AG04450 (cell line): ENCODE measurements at regions not wholly inside any gene's neighbourhood (a gene's known extent, or its start where the extent isn't known, plus 50 kb on each side); places are given as distances from the start of the nearest gene placed in this dataset.

Source experiments
- CTCF ChIA-PET: fragments of 300-600, 350-600 bp; formaldehyde crosslinking; extraction: SDS; loops from one replicate; lab custom pipeline; 2022; ENCODE audit warnings: antibody characterized with exemption, inconsistent platforms; lab: Charles Lee
- POLR2A ChIA-PET: fragments of 350-600 bp; formaldehyde crosslinking; extraction: SDS; loops from one replicate; lab custom pipeline; 2021; ENCODE audit warnings: antibody characterized with exemption, inconsistent platforms; lab: Yijun Ruan, JAX
- DNase-seq: peaks from one replicate; pipeline ENCODE4 v3.0.0-alpha.2; 2011; ENCODE audit warnings: low read depth, low spot score
- H3K27ac ChIP-seq: one replicate; pipeline ENCODE4 v1.5.1; 2012; ENCODE audit warnings: low read depth, low read length, control low read depth
- H3K27me3 ChIP-seq: one replicate; pipeline ENCODE4 v1.6.0; 2012; ENCODE audit warnings: low read length; ENCODE audit not compliant: control insufficient read depth, insufficient read depth
- H3K4me3 ChIP-seq: 2 replicates; pipeline ENCODE4 v1.5.1; 2011; ENCODE audit warnings: mild to moderate bottlenecking, low read depth, low read length, control low read depth
- H3K9me3 ChIP-seq: 2 replicates; pipeline ENCODE4 v1.5.1; 2012; ENCODE audit warnings: low read length; ENCODE audit not compliant: control insufficient read depth, insufficient read depth
- CTCF ChIP-seq: IDR thresholded peaks from 2 replicates; pipeline ENCODE4 v1.5.1; 2011; ENCODE audit warnings: low read depth, low read length, control low read depth, inconsistent platforms

GRCh38 chr17:73788111-73788510, 143.9 kb upstream of the SDK2 start:
- ChIA-PET CTCF (no interaction called here), POLR2A (no interaction called here)
- H3K4me3 ChIP-seq = no peak overlapping the region
- DNase-seq = no peak
- TF ChIP-seq CTCF = no peak
- no peaks in the 10 kb centered on the region for H3K27me3 ChIP-seq
- no peak overlapping the region for H3K27ac ChIP-seq
- no peaks in the 10 kb centered on the region; the same call in 1 of the 2 replicates for H3K9me3 ChIP-seq

- POLR2A ChIA-PET = no interaction called here
- Histone ChIP-seq H3K27me3 (no peaks in the 10 kb centered on the region), H3K27ac (no peak overlapping the region), H3K4me3 (no peak overlapping the region), H3K9me3 (no peaks in the 10 kb centered on the region; the same call in 1 of the 2 replicates)
- no peak for DNase-seq
- TF ChIP-seq CTCF = no peak
- CTCF ChIA-PET = no interaction called here
These were observed 146.9 kb upstream of the SDK2 start for GRCh38 chr17:73791121-73791520.

- H3K4me3 ChIP-seq = no peak overlapping the region
- no peaks in the 10 kb centered on the region for H3K27me3 ChIP-seq
- POLR2A ChIA-PET = no interaction called here
- DNase-seq = no peak
- H3K27ac ChIP-seq = no peak overlapping the region
- TF ChIP-seq CTCF = no peak
- CTCF ChIA-PET = no interaction called here
- no peaks in the 10 kb centered on the region for H3K9me3 ChIP-seq
These were observed 147.4 kb upstream of the SDK2 start for GRCh38 chr17:73791631-73792030.

GRCh38 chr17:73792994-73793393, 148.7 kb upstream of the SDK2 start:
- CTCF ChIA-PET = no interaction called here
- POLR2A ChIA-PET = no interaction called here

GRCh38 chr17:73794336-73794735, 150.1 kb upstream of the SDK2 start:
- no peaks in the 10 kb centered on the region for H3K27me3 ChIP-seq
- no peak overlapping the region for H3K27ac ChIP-seq
- ChIA-PET POLR2A (no interaction called here), CTCF (no interaction called here)
- no peak overlapping the region for H3K4me3 ChIP-seq
- peaks cover 3% of the 10 kb centered on the region for H3K9me3 ChIP-seq
- DNase-seq = no peak
- TF ChIP-seq CTCF = no peak

More at GRCh38 chr17:73792994-73793393, 148.7 kb upstream of the SDK2 start:
- TF ChIP-seq CTCF = no peak
- DNase-seq = no peak
- Histone ChIP-seq H3K4me3 (no peak overlapping the region), H3K27ac (no peak overlapping the region), H3K9me3 (peaks cover 3% of the 10 kb centered on the region), H3K27me3 (no peaks in the 10 kb centered on the region)
